ENCODE measurements at regions not wholly inside any gene's neighbourhood (a gene's known extent, or its start where the extent isn't known, plus 50 kb on each side); places are given as distances from the start of the nearest gene placed in this dataset.

GRCh38 chr5:3167473-3167872, 416.0 kb upstream of the IRX2 start:
- ChIA-PET CTCF (ENCODE audit: partially characterized antibody) (no interaction called here), POLR2A (ENCODE audit: partially characterized antibody) (no interaction called here)
- Histone ChIP-seq H3K23ac (ENCODE audit: insufficient read length) (no peak overlapping the region), H4K8ac (ENCODE audit: extremely low read depth, insufficient read depth, low read length) (no peak overlapping the region), H2AFZ (ENCODE audit: low read length) (no peak overlapping the region), H2BK5ac (ENCODE audit: low read depth, low read length) (no peak overlapping the region), H3K36me3 (ENCODE audit: control insufficient read depth in 2 of 4, insufficient read depth in 4 of 4, low read length in 3 of 4) (no peaks in the 10 kb centered on the region; a peak in 1 of 8 replicates), H2BK12ac (ENCODE audit: low read depth, low read length) (no peak overlapping the region), H3K79me2 (ENCODE audit: control insufficient read depth in 1 of 2, insufficient read depth in 2 of 2, low read length in 2 of 2) (no peaks in the 10 kb centered on the region), H4K91ac (replicated peaks; ENCODE audit: insufficient read length, low read length) (no peak overlapping the region), H3K18ac (ENCODE audit: extremely low read depth, low read length) (no peak overlapping the region), H2BK120ac (replicated peaks; ENCODE audit: low read depth, low read length) (no peak overlapping the region), H2BK20ac (ENCODE audit: low read length) (no peak overlapping the region), H3K9me3 (ENCODE audit: insufficient read depth in 2 of 2, low read depth in 1 of 2, low read length in 1 of 2) (peaks cover 18 to 21% of the 10 kb centered on the region in 2 experiments; a peak in 3 of 4 replicates), H3K23me2 (ENCODE audit: low read depth, low read length) (no peaks in the 10 kb centered on the region), H2BK15ac (ENCODE audit: low read length) (no peak overlapping the region), H3K27me3 (replicated peaks in 1 of 4; ENCODE audit: control insufficient read depth in 3 of 4, extremely low read depth in 1 of 4, insufficient read depth in 3 of 4, low read length in 3 of 4) (no peaks in the 10 kb centered on the region), H3K79me1 (ENCODE audit: low read depth, low read length) (no peaks in the 10 kb centered on the region), H3K4ac (replicated peaks; ENCODE audit: insufficient read length, low read depth, low read length) (no peak overlapping the region), H3K56ac (replicated peaks; ENCODE audit: insufficient read length, low read depth, low read length) (no peak overlapping the region), H4K5ac (ENCODE audit: insufficient read length, low read depth, low read length) (no peak overlapping the region), H3K9ac (replicated peaks in 1 of 4; ENCODE audit: extremely low read depth in 1 of 4, low read depth in 3 of 4, low read length in 3 of 4) (no peak overlapping the region), H3K4me1 (replicated peaks in 1 of 4; ENCODE audit: control insufficient read depth in 3 of 4, insufficient read depth in 4 of 4, low read length in 3 of 4) (no peaks in the 10 kb centered on the region), H3K27ac (ENCODE audit: low read depth, low read length) (no peak overlapping the region), H4K20me1 (replicated peaks in 1 of 2; ENCODE audit: control insufficient read depth in 1 of 2, insufficient read depth in 2 of 2, low read length in 2 of 2) (no peaks in the 10 kb centered on the region), H2AK5ac (ENCODE audit: low read depth, low read length) (no peak overlapping the region), H3K14ac (ENCODE audit: insufficient read length) (no peak overlapping the region), H3K4me3 (ENCODE audit: extremely low read depth in 1 of 4, insufficient read depth in 2 of 4, low read depth in 3 of 4, low read length in 4 of 4) (no peak overlapping the region), H3K4me2 (ENCODE audit: insufficient read depth in 1 of 2, low read depth in 2 of 2, low read length in 2 of 2) (no peak overlapping the region)
- no peak for TF ChIP-seq TBP (IDR thresholded peaks at IDR 0.05; ENCODE audit: low read depth, low read length)
- DNase-seq (ENCODE audit: low read depth in 1 of 2, low spot score in 2 of 2) (no peak), FAIRE-seq (no peak)
